NCI-H1930 (cell line): ENCODE measurements at regions not wholly inside any gene's neighbourhood (a gene's known extent, or its start where the extent isn't known, plus 50 kb on each side); places are given as distances from the start of the nearest gene placed in this dataset.

Experiments
- DNase-seq, 2 experiments: peaks; one replicate each; lab custom pipeline; 2025; lab: John Stamatoyannopoulos, UW

- DNase-seq = no peak
Observed at GRCh38 chr18:68342039-68342659, 372.8 kb downstream of the TMX3 start.

GRCh38 chr18:68340606-68341005 lies 374.3 kb downstream of the TMX3 start:
- DNase-seq = no peak

- no peak for DNase-seq
Observed at GRCh38 chr18:68330658-68331057, 384.2 kb downstream of the TMX3 start.

- DNase-seq = no peak
Observed at GRCh38 chr18:68323921-68324320, 391.0 kb downstream of the TMX3 start.

GRCh38 chr18:68316636-68317035 lies 398.3 kb downstream of the TMX3 start:
- no peak for DNase-seq

- DNase-seq = no peak
Observed at GRCh38 chr18:68314403-68314802, 400.5 kb downstream of the TMX3 start.

- no peak for DNase-seq
Observed at GRCh38 chr18:68301441-68301840, 413.5 kb downstream of the TMX3 start.

- DNase-seq = no peak
Observed at GRCh38 chr18:68299906-68300305, 415.0 kb downstream of the TMX3 start.

GRCh38 chr18:68298330-68298729 lies 416.6 kb downstream of the TMX3 start:
- no peak for DNase-seq

GRCh38 chr18:68288408-68288807 lies 426.5 kb downstream of the TMX3 start:
- no peak for DNase-seq

- DNase-seq = no peak
Observed at GRCh38 chr18:68284236-68284780, 430.6 kb downstream of the TMX3 start.

GRCh38 chr18:68283834-68284233 lies 431.1 kb downstream of the TMX3 start:
- no peak for DNase-seq

GRCh38 chr18:68282232-68282631 lies 432.7 kb downstream of the TMX3 start:
- no peak for DNase-seq

GRCh38 chr18:68275616-68276015 lies 439.3 kb downstream of the TMX3 start:
- no peak for DNase-seq

- no peak for DNase-seq
Observed at GRCh38 chr18:68270017-68270416, 444.9 kb downstream of the TMX3 start.

- DNase-seq = no peak
Observed at GRCh38 chr18:68267583-68267982, 447.3 kb downstream of the TMX3 start.

- no peak for DNase-seq
Observed at GRCh38 chr18:68263481-68263880, 451.4 kb downstream of the TMX3 start.

GRCh38 chr18:68262690-68263294 lies 452.1 kb downstream of the TMX3 start:
- no peak for DNase-seq

- DNase-seq = no peak
Observed at GRCh38 chr18:68256418-68257067, 458.4 kb downstream of the TMX3 start.

- DNase-seq = no peak
Observed at GRCh38 chr18:68244786-68245185, 470.1 kb downstream of the TMX3 start.

GRCh38 chr18:68241881-68242280 lies 473.0 kb downstream of the TMX3 start:
- DNase-seq = no peak

GRCh38 chr18:68234676-68235075 lies 480.2 kb downstream of the TMX3 start:
- DNase-seq = no peak

GRCh38 chr18:68234131-68234530 lies 480.8 kb downstream of the TMX3 start:
- DNase-seq = no peak
